Right forelimb (tissue), 1 donor: ENCODE measurements at regions not wholly inside any gene's neighbourhood (a gene's known extent, or its start where the extent isn't known, plus 50 kb on each side); places are given as distances from the start of the nearest gene placed in this dataset.
"Not testable (repeated sequence)": the region's sequence is repeated elsewhere in the genome, so short reads cannot be mapped to it uniquely, and the experiment has no call there.

Source experiments
- DNase-seq: peaks from one replicate; pipeline ENCODE4 v3.0.0-alpha.2; 2018

GRCh38 chr12:131561891-131562684, 148.8 kb upstream of the SFSWAP start:
- DNase-seq: no peak

GRCh38 chr12:131564138-131564727, 146.7 kb upstream of the SFSWAP start:
- DNase-seq: not testable (repeated sequence)

- DNase-seq: no peak
Measured at GRCh38 chr12:131564845-131565244, 146.0 kb upstream of the SFSWAP start.

- no peak for DNase-seq
Measured at GRCh38 chr12:131565267-131566015, 145.4 kb upstream of the SFSWAP start.

GRCh38 chr12:131568336-131568735, 142.6 kb upstream of the SFSWAP start:
- DNase-seq: no peak

- no peak for DNase-seq
Measured at GRCh38 chr12:131570596-131570995, 140.3 kb upstream of the SFSWAP start.

- no peak for DNase-seq
Measured at GRCh38 chr12:131571827-131572226, 139.1 kb upstream of the SFSWAP start.

- no peak for DNase-seq
Measured at GRCh38 chr12:131572626-131573025, 138.3 kb upstream of the SFSWAP start.

GRCh38 chr12:131573631-131574394, 137.1 kb upstream of the SFSWAP start:
- DNase-seq: no peak

GRCh38 chr12:131574395-131574771, 136.5 kb upstream of the SFSWAP start:
- no peak for DNase-seq

GRCh38 chr12:131575371-131575770, 135.5 kb upstream of the SFSWAP start:
- no peak for DNase-seq

GRCh38 chr12:131576734-131577133, 134.2 kb upstream of the SFSWAP start:
- DNase-seq: peak; percentile 52

GRCh38 chr12:131577766-131578165, 133.1 kb upstream of the SFSWAP start:
- DNase-seq: no peak

- no peak for DNase-seq
Measured at GRCh38 chr12:131578828-131579470, 131.9 kb upstream of the SFSWAP start.

GRCh38 chr12:131583090-131583712, 127.7 kb upstream of the SFSWAP start:
- no peak for DNase-seq

- DNase-seq: no peak
Measured at GRCh38 chr12:131586269-131586668, 124.6 kb upstream of the SFSWAP start.

- no peak for DNase-seq
Measured at GRCh38 chr12:131586761-131587160, 124.1 kb upstream of the SFSWAP start.

- DNase-seq: no peak
Measured at GRCh38 chr12:131587565-131587964, 123.3 kb upstream of the SFSWAP start.

- DNase-seq: no peak
Measured at GRCh38 chr12:131589221-131589897, 121.5 kb upstream of the SFSWAP start.

GRCh38 chr12:131589966-131590365, 120.9 kb upstream of the SFSWAP start:
- DNase-seq: no peak

GRCh38 chr12:131591136-131591535, 119.8 kb upstream of the SFSWAP start:
- DNase-seq: no peak
